Bronchial epithelial cell (primary cell): ENCODE measurements at regions not wholly inside any gene's neighbourhood (a gene's known extent, or its start where the extent isn't known, plus 50 kb on each side); places are given as distances from the start of the nearest gene placed in this dataset.

Experiments used
- DNase-seq: peaks from one replicate; pipeline ENCODE4 v3.0.0-alpha.2; 2010; ENCODE audit warnings: low read depth
- FAIRE-seq: peaks from 2 replicates; lab custom pipeline; 2011; peaks lifted over from hg19 to GRCh38; lab: Jason Lieb, UNC
- H3K27me3 ChIP-seq: 2 replicates; pipeline ENCODE4 v1.5.1; 2011; ENCODE audit warnings: low read length; ENCODE audit not compliant: control insufficient read depth, insufficient read depth
- H3K36me3 ChIP-seq: 2 replicates; pipeline ENCODE4 v1.5.1; 2011; ENCODE audit warnings: low read length; ENCODE audit not compliant: control insufficient read depth, insufficient read depth
- H3K4me3 ChIP-seq: 2 replicates; pipeline ENCODE4 v1.5.1; 2011; ENCODE audit warnings: mild to moderate bottlenecking, low read depth, low read length, control low read depth
- TF ChIP-seq, protein P1 (sequence below): IDR thresholded peaks from 2 replicates; pipeline ENCODE4 v1.5.1; 2011; ENCODE audit warnings: mild to moderate bottlenecking, moderate library complexity, low read length, control low read depth, inconsistent platforms; ENCODE audit not compliant: insufficient read depth, severe bottlenecking

DNA sequence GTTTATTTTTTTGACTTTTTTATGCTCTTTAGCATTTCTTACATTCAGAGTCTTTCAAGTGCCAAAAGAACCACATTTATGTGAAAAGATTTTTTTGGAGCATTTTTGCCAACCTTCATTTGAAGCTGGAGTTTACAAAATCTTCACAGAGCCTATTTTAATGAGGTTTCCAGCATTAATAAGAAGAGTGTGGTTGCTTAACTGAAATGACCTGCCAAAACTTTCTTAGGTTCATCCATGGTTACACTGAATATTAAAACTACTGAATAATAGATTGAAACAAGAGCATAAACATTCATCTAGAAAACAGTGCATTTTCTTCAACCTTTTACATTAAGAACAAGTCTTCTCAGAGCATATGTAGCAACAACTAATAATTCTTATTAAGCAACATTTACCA, 672.3 kb upstream of the CXADR start:
- Histone ChIP-seq H3K27me3 (no peaks in the 10 kb centered on the region), H3K4me3 (no peak overlapping the region)
- FAIRE-seq, result no peak

DNA sequence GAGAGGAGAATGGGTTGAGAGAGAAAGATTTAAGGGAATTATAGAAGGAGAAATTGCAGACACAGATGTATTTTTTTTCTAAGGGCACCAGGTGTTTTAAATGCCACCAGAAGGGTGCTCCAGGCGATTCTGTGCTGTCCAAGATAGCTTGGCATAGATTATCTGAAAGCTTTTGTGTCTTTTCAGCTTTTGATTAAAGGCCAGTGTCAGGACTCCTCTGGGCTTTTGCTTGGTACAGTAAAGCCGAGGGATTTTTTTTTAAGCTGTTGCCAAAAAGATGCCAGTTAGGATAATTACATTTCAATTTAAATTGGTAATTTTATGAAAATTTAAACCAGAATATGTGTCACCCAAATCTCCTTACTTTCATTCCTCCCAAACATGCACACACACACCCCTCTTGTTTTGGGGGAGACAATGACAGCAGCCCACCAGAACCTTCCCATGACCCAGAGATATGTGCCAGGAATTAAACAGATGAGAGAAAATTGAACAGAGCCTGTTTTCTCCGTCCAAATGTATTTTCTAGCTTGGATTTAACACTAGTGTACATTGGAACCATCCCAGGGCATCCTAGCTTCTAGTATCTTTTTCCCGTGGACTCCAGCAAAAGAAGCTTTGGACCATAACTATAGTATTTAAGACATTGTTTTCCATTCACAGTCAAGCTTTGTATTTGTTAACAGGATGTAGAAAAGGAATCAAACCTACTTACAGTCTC, 670.7 kb upstream of the CXADR start:
- Histone ChIP-seq H3K4me3 (no peak overlapping the region), H3K27me3 (no peaks in the 10 kb centered on the region), H3K36me3 (no peaks in the 10 kb centered on the region)
- TF ChIP-seq, protein P1, sequence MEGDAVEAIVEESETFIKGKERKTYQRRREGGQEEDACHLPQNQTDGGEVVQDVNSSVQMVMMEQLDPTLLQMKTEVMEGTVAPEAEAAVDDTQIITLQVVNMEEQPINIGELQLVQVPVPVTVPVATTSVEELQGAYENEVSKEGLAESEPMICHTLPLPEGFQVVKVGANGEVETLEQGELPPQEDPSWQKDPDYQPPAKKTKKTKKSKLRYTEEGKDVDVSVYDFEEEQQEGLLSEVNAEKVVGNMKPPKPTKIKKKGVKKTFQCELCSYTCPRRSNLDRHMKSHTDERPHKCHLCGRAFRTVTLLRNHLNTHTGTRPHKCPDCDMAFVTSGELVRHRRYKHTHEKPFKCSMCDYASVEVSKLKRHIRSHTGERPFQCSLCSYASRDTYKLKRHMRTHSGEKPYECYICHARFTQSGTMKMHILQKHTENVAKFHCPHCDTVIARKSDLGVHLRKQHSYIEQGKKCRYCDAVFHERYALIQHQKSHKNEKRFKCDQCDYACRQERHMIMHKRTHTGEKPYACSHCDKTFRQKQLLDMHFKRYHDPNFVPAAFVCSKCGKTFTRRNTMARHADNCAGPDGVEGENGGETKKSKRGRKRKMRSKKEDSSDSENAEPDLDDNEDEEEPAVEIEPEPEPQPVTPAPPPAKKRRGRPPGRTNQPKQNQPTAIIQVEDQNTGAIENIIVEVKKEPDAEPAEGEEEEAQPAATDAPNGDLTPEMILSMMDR, result no peak
- DNase-seq, result no peak
- no peak for FAIRE-seq

More for the DNA sequence above, 672.3 kb upstream of the CXADR start:
- DNase-seq, result no peak
- H3K36me3 ChIP-seq, result no peaks in the 10 kb centered on the region
- TF ChIP-seq, protein P1, result no peak

DNA sequence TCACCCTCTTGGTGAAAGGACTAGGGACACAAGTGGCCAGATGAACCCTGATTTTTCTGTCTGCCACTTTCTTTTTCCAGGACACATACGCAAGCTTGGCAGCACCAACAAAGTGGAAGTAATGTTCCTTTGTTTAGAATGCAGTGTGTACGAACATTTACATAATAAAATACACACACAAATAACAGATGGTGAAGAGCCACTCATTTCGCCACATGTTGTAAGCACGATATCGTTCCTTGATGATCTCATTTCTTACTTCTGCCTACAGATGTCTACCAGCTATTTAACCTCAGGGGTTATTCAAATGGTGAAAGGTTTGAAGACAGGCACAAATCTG, 670.2 kb upstream of the CXADR start:
- Histone ChIP-seq H3K27me3 (no peaks in the 10 kb centered on the region), H3K36me3 (no peaks in the 10 kb centered on the region), H3K4me3 (no peak overlapping the region)
- FAIRE-seq, result no peak
- DNase-seq, result no peak
- TF ChIP-seq, protein P1, result no peak

DNA sequence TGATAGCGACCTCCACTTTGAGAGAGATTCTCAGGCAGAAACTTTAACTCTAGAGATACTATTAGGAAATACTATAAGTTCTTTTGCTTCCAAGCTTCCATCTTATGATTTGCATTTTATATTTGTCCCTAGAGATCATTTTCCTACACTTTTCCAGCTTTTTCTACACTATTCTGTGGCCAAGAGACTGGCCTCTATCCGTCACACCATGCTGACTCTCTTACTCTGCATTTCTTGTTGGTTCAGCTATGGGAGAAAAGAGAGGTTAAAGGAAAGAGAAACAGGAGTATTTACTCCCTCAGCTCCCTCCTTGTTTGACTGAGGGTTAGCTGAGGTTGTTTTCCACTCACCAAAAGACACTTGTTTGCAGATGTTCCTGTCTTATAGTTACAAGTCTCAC, 665.6 kb upstream of the CXADR start:
- Histone ChIP-seq H3K4me3 (no peak overlapping the region), H3K36me3 (no peaks in the 10 kb centered on the region), H3K27me3 (no peaks in the 10 kb centered on the region)
- TF ChIP-seq, protein P1, result no peak
- no peak for DNase-seq
- no peak for FAIRE-seq

DNA sequence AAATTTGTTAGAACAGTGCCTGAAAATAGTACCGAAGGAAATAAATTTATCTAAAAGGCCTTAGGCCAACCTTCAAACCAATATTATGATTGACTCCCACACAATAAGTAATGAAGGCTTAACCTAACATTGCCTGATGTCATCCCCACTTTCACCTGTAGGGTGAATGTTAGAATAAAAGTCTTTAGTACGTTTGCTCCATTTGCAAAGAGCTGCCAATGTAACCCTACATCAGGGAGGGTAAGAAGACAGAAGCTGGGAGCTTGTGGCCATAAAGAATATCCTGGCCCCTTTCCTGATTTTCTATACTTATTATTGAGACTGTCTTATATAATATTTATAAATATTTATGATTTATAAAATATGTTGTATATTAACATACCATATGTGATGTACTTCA, 661.8 kb upstream of the CXADR start:
- H3K27me3 ChIP-seq, result no peaks in the 10 kb centered on the region
- TF ChIP-seq, protein P1, result peak; percentile 4
- H3K4me3 ChIP-seq, result no peak overlapping the region
- no peak for DNase-seq
- FAIRE-seq, result no peak
- H3K36me3 ChIP-seq, result no peaks in the 10 kb centered on the region

DNA sequence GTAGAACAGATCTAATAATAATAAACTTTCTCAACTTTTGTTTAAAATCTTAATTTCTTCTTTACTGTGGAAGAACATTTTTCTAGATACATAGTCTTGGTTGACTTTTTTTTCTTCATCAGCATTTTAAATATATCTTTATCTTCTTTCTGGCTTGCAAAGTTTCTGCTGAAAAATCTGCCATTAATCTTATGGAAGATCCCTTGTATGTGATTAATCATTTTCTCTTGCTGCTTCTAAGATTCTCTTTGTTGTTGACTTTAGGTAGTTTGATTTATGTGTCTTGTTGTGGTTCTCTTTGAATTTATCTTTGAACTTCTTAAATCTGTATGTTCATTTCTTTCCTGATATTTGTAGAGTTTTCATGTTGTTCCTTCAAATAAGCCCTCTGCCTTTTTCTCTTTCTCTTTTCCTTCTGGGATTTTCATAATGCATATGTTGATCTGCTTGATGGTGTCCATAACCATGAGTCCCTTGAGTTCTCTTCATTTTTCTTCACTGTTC, 657.6 kb upstream of the CXADR start:
- H3K36me3 ChIP-seq, result no peaks in the 10 kb centered on the region
- TF ChIP-seq, protein P1, result no peak
- no peaks in the 10 kb centered on the region for H3K27me3 ChIP-seq
- no peak for DNase-seq
- no peak for FAIRE-seq
- no peak overlapping the region for H3K4me3 ChIP-seq
